Heart right ventricle (tissue), 16 donors: ENCODE measurements at regions not wholly inside any gene's neighbourhood (a gene's known extent, or its start where the extent isn't known, plus 50 kb on each side); places are given as distances from the start of the nearest gene placed in this dataset.

ENCODE experiments used
- ATAC-seq, 8 donors: fragments of 200-7000 bp; cut with Tn5 transposase; one replicate each; pipeline ENCODE4 v1.9.1; 2020; ENCODE audit warnings: mild to moderate bottlenecking in 8 of 8, moderate library complexity in 8 of 8, moderate number of reproducible peaks in 1 of 8
- DNase-seq, 2 donors: peaks; one replicate each; pipeline ENCODE4 v3.0.0-alpha.2; 2020
- H3K27ac ChIP-seq, 10 donors: fragments of 200-600 bp; sonication (generic) in 2 of 10; one replicate each; pipeline versions ENCODE4 v1.5.0 to v1.8.0; 2020 to 2022; ENCODE audit warnings: mild to moderate bottlenecking in 3 of 10
- H3K27me3 ChIP-seq, 7 donors: fragments of 200-600 bp; one replicate each; pipeline ENCODE4 v1.8.0; 2021 to 2022; ENCODE audit warnings: mild to moderate bottlenecking in 2 of 7
- H3K36me3 ChIP-seq, 9 donors: fragments of 200-600 bp; sonication (generic) in 1 of 9; one replicate each; pipeline versions ENCODE4 v1.5.0 to v1.8.0; 2020 to 2022; ENCODE audit warnings: mild to moderate bottlenecking in 2 of 9
- H3K4me1 ChIP-seq, 9 donors: fragments of 200-600 bp; sonication (generic) in 1 of 9; one replicate each; pipeline versions ENCODE4 v1.5.0 to v1.8.0; 2020 to 2022; ENCODE audit warnings: mild to moderate bottlenecking in 4 of 9
- H3K4me3 ChIP-seq, 10 donors: fragments of 200-600 bp; sonication (generic) in 2 of 10; one replicate each; pipeline versions ENCODE4 v1.5.0 to v1.8.0; 2020 to 2022; ENCODE audit warnings: mild to moderate bottlenecking in 7 of 10, moderate library complexity in 2 of 10
- H3K9me3 ChIP-seq, 11 donors: fragments of 200-600 bp in 10 of 11; sonication (generic) in 2 of 11; one replicate each; pipeline versions ENCODE4 v1.5.0 to v1.8.0; 2013 to 2022; ENCODE audit warnings: mild to moderate bottlenecking in 2 of 11, control low read depth in 1 of 11, moderate library complexity in 1 of 11
- WGBS, 2 donors: extraction: QIAGEN DNeasy Blood & Tissue Kit; methylation state at CpG; one replicate each; pipeline ENCODE4 v1.1.7; 2013; ENCODE audit warnings: inconsistent platforms in 1 of 2; 5-methylcytosine and 5-hydroxymethylcytosine counted together
- intact Hi-C, 10 donors: fragments of 100-400 bp; cut with DNase I; formaldehyde crosslinking; loops; one replicate each; pipeline versions ENCODE4 v1.11.1 to v1.14.2; 2022
- TF ChIP-seq, protein P1 (sequence below), 9 donors: fragments of 200-600 bp; sonication (generic) in 2 of 9; IDR thresholded peaks; one replicate each; pipeline versions ENCODE4 v1.5.0 to v1.8.0; 2021 to 2022; ENCODE audit warnings: antibody characterized with exemption in 9 of 9, mild to moderate bottlenecking in 5 of 9, moderate library complexity in 1 of 9
- donor health status: Arrhythmogenic right ventricular cardiomyopathy.
- donor health status: ischemic (EF 13 %, LVEDD 7.1; RV severe dilation, severe dysfunction).
- donor health status: healthy with polysubstance abuse.
- donor health status: DM: no; HTN: yes; CAD: no.
- donor health status: DM: no; HTN: no; CAD: no.
- donor health status: ischemic (EF 25% LVEDD 6.9; RV normal size, moderate dysfunction).
- donor health status: ischemic (EF 25% LVEDD 5.7; RV mildly dilated, moderate dysfunction).
- donor health status: healthy.
- donor health status: DM: yes; HTN: yes; CAD: no.
- donor health status: Ischemic cardiomyopathy.
- donor health status: ischemic (EF 35%, LVEDD 5.7; RV mildly dilated, moderate dysfunction).
- donor health status: nonischemic (EF 11% LVEDD 7.7; RV severe dilation, severe dysfunction).
- donor health status: DM: yes; HTN: yes; CAD: no.
- donor health status: PGD.
- donor health status: ischemic (EF 29% LVEDD 5.4; RV normal size, mild dysfunction).
- donor health status: nonischemic (EF 23%, LVEDD 6.1; RV moderate dilation, normal function).

DNA sequence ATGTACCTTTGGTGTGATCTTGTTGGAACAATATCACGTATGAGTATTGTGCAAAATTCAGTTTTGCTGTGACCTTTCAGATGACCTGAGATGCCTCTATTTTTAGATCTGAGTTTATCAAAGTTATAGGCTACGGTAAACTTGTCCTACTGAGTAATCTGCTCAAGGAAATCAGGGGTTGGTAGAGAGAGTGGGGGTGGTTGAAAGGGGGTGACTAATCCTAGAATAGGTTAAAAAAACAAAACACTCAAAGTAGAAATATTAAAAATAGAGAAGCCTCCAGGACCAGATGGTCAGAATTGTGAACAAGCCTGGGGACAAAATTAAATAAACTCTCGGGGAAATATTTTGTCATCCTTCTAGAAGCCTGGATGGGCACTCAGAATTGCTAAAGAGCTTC, 59.9 kb upstream of the C11orf87 start:
- TF ChIP-seq, protein P1, sequence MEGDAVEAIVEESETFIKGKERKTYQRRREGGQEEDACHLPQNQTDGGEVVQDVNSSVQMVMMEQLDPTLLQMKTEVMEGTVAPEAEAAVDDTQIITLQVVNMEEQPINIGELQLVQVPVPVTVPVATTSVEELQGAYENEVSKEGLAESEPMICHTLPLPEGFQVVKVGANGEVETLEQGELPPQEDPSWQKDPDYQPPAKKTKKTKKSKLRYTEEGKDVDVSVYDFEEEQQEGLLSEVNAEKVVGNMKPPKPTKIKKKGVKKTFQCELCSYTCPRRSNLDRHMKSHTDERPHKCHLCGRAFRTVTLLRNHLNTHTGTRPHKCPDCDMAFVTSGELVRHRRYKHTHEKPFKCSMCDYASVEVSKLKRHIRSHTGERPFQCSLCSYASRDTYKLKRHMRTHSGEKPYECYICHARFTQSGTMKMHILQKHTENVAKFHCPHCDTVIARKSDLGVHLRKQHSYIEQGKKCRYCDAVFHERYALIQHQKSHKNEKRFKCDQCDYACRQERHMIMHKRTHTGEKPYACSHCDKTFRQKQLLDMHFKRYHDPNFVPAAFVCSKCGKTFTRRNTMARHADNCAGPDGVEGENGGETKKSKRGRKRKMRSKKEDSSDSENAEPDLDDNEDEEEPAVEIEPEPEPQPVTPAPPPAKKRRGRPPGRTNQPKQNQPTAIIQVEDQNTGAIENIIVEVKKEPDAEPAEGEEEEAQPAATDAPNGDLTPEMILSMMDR (IDR thresholded peaks at IDR 0.05), result no peak
- H3K9me3 ChIP-seq, result peaks cover 0 to 8% (median 0%) of the 10 kb centered on the region in 11 donors
- H3K36me3 ChIP-seq, result no peaks in the 10 kb centered on the region
- H3K4me3 ChIP-seq, result no peak overlapping the region
- H3K27me3 ChIP-seq, result no peaks in the 10 kb centered on the region
- ATAC-seq, result no peak
- WGBS, 2 donors, result 37 to 62% methylated on average over 3 of the region's 3 CpGs
- H3K4me1 ChIP-seq, result no peaks in the 10 kb centered on the region
- intact Hi-C loops, result no loop called here
- DNase-seq, result no peak
- no peak overlapping the region for H3K27ac ChIP-seq

DNA sequence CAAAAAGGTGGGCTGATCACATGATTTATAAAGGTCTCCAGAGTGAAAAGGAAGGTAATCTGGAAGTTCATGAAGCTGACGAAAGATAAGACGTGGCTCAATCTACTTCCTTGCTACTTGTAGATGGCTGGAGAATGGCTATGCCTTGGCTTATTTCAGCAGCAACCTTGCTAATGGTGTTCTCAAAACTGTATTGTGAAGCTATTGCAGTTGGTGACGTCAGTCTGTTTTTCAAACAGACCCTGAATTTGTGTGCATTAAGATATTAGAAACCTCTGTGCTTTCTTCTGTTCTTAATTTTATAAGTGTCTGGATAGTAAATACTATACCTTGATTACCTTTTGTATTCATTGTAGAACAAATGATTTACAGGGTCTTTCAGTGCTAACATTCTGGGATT, 58.3 kb upstream of the C11orf87 start:
- TF ChIP-seq, protein P1 (IDR thresholded peaks at IDR 0.05), result no peak
- H3K9me3 ChIP-seq, result peaks cover 0 to 12% (median 0%) of the 10 kb centered on the region in 11 donors
- WGBS, 2 donors, result 79 to 80% methylated on average over 3 of the region's 3 CpGs
- no peak overlapping the region for H3K4me3 ChIP-seq
- H3K27ac ChIP-seq, result no peak overlapping the region
- no peaks in the 10 kb centered on the region for H3K36me3 ChIP-seq
- ATAC-seq, result no peak
- H3K4me1 ChIP-seq, result no peaks in the 10 kb centered on the region
- no peaks in the 10 kb centered on the region for H3K27me3 ChIP-seq
- intact Hi-C loops, result no loop called here
- no peak for DNase-seq

DNA sequence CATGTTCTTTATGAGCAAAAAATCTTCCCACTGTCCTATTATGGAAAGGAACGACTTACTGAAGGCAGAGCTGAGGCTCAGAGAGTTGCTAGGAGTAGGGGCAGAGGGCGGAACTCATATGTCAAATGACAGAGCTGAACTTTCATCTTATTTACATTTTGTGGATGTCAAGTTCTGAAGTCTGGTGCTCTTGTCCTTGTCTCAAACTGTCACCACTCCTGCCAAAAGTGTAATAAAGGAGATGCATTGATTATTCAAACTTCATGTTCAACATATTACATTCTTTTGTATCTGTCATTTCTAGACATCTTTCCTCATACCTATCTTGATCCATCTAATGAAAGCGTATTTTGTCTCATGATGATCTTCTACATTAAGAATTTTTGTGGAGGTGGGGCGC, 57.1 kb upstream of the C11orf87 start:
- Histone ChIP-seq H3K27me3 (no peaks in the 10 kb centered on the region), H3K4me1 (no peaks in the 10 kb centered on the region), H3K27ac (no peak overlapping the region), H3K36me3 (no peaks in the 10 kb centered on the region), H3K4me3 (no peak overlapping the region), H3K9me3 (peaks cover 0 to 13% (median 0%) of the 10 kb centered on the region in 11 donors)
- DNase-seq (no peak), ATAC-seq (no peak)
- TF ChIP-seq, protein P1 (IDR thresholded peaks at IDR 0.05), result no peak
- intact Hi-C loops, result loop anchor here in 1 of 10 donors (5.0 kb wide), 1 partner anchor 317 kb away; no protein-coding TSS in a partner anchor
- 86 to 88% methylated on average over 4 of the region's 4 CpGs for WGBS, 2 donors

DNA sequence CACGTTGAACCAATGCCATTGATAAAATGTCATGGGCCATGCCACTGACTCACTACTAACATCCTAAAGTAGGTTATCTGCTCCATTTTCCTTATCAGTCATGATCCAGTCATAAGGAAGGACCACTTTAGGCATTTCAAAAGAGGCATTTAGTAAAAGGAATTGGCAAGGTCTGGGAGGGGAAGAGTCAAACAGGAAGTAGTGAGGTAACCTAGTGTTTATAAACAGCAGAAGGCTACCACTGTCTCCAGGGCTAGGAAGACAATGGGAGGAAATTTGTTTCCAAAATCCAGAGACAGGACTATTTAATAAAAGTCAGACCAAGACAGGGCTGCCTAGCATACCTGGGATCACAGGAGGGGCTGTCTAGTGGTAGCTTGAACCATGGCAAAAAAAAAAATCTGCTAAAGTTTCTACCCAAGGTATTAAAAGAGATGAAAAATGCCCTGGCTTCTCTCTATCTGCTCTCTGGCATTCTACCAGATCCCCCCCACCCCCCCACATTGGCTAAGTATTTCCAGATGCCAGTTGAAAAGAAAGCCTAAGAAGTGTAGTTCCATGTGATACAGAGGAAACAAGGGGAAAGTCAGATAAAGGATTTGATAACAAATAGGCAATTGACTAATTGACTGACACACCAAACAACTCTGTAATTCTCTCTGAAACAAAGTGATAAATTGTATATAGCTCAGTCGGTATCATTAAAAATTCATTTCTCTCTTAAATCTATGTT, 50.4 kb upstream of the C11orf87 start:
- ATAC-seq (no peak), DNase-seq (no peak)
- 60 to 64% methylated on average over 2 of the region's 2 CpGs for WGBS, 2 donors
- no peak overlapping the region for H3K4me3 ChIP-seq
- TF ChIP-seq, protein P1 (IDR thresholded peaks at IDR 0.05), result no peak
- H3K27me3 ChIP-seq, result no peaks in the 10 kb centered on the region
- peaks cover 0 to 7% (median 4%) of the 10 kb centered on the region in 9 donors for H3K4me1 ChIP-seq
- no peak overlapping the region for H3K27ac ChIP-seq
- peaks cover 0 to 13% (median 0%) of the 10 kb centered on the region in 11 donors for H3K9me3 ChIP-seq
- intact Hi-C loops, result no loop called here
- no peaks in the 10 kb centered on the region for H3K36me3 ChIP-seq
